Activated CD8-positive, alpha-beta memory T cell treated with anti-CD3 and anti-CD28 coated beads, Interleukin-2, amount 10 ng/mL, durations not matched to agents 7 days and 5 days (primary cell): ENCODE measurements at regions not wholly inside any gene's neighbourhood (a gene's known extent, or its start where the extent isn't known, plus 50 kb on each side); places are given as distances from the start of the nearest gene placed in this dataset.

Experiments used
- ATAC-seq: fragments of 150-1000 bp; cut with Tn5 transposase; one replicate; pipeline ENCODE4 v1.10.0; 2021; ENCODE audit warnings: moderate library complexity
- CTCF ChIA-PET: fragments of 350-600 bp; sonication (Branson Sonifier 250); formaldehyde crosslinking; loops from one replicate; lab custom pipeline; 2021; ENCODE audit warnings: antibody characterized with exemption; lab: Charles Lee
- DNase-seq: peaks from one replicate; pipeline ENCODE4 v3.0.0-alpha.2; 2020
- H3K27ac Mint-ChIP-seq: one replicate; pipeline ENCODE4 v1.8.0; 2021; ENCODE audit warnings: mild to moderate bottlenecking, mixed read lengths
- H3K27me3 Mint-ChIP-seq: one replicate; pipeline ENCODE4 v1.8.0; 2021; ENCODE audit warnings: mixed read lengths
- H3K36me3 Mint-ChIP-seq: one replicate; pipeline ENCODE4 v1.8.0; 2021; ENCODE audit warnings: mild to moderate bottlenecking, mixed read lengths
- H3K4me1 Mint-ChIP-seq: one replicate; pipeline ENCODE4 v1.8.0; 2021; ENCODE audit warnings: mixed read lengths
- H3K4me3 Mint-ChIP-seq: one replicate; pipeline ENCODE4 v1.8.0; 2021; ENCODE audit warnings: mild to moderate bottlenecking, moderate library complexity, mixed read lengths
- H3K9me3 Mint-ChIP-seq: one replicate; pipeline ENCODE4 v1.8.0; 2022; ENCODE audit warnings: low read depth, mixed read lengths

- DNase-seq = no peak
These were observed 1793.7 kb upstream of the TENM3 start for GRCh38 chr4:180449395-180449956.

GRCh38 chr4:180455226-180455625 is 1788.0 kb upstream of the TENM3 start:
- no peak overlapping the region for H3K4me3 Mint-ChIP-seq
- CTCF ChIA-PET = no interaction called here
- peaks cover 3% of the 10 kb centered on the region for H3K9me3 Mint-ChIP-seq
- no peak overlapping the region for H3K27ac Mint-ChIP-seq
- no peaks in the 10 kb centered on the region for H3K4me1 Mint-ChIP-seq
- no peak for DNase-seq
- H3K27me3 Mint-ChIP-seq = no peaks in the 10 kb centered on the region
- H3K36me3 Mint-ChIP-seq = no peaks in the 10 kb centered on the region
- no peak for ATAC-seq

More at GRCh38 chr4:180449395-180449956, 1793.7 kb upstream of the TENM3 start:
- no peaks in the 10 kb centered on the region for H3K9me3 Mint-ChIP-seq
- CTCF ChIA-PET = no interaction called here
- H3K36me3 Mint-ChIP-seq = no peaks in the 10 kb centered on the region
- no peak overlapping the region for H3K4me3 Mint-ChIP-seq
- H3K4me1 Mint-ChIP-seq = no peaks in the 10 kb centered on the region
- no peak overlapping the region for H3K27ac Mint-ChIP-seq
- no peaks in the 10 kb centered on the region for H3K27me3 Mint-ChIP-seq
- ATAC-seq = no peak

GRCh38 chr4:180456928-180457327 is 1786.3 kb upstream of the TENM3 start:
- Mint-ChIP-seq H3K4me1 (no peaks in the 10 kb centered on the region), H3K27me3 (no peaks in the 10 kb centered on the region), H3K36me3 (no peaks in the 10 kb centered on the region), H3K9me3 (peaks cover 3% of the 10 kb centered on the region), H3K27ac (no peak overlapping the region), H3K4me3 (no peak overlapping the region)
- no peak for DNase-seq
- ATAC-seq = no peak
- CTCF ChIA-PET = no interaction called here

- Mint-ChIP-seq H3K27me3 (no peaks in the 10 kb centered on the region), H3K27ac (no peak overlapping the region), H3K9me3 (peaks cover 11% of the 10 kb centered on the region), H3K4me1 (no peaks in the 10 kb centered on the region), H3K4me3 (no peak overlapping the region), H3K36me3 (no peaks in the 10 kb centered on the region)
- CTCF ChIA-PET = no interaction called here
- ATAC-seq = no peak
- DNase-seq = no peak
These were observed 1781.1 kb upstream of the TENM3 start for GRCh38 chr4:180462116-180462515.

GRCh38 chr4:180465364-180465763 is 1777.8 kb upstream of the TENM3 start:
- no peak for ATAC-seq
- H3K27ac Mint-ChIP-seq = no peak overlapping the region
- CTCF ChIA-PET = no interaction called here
- H3K4me3 Mint-ChIP-seq = no peak overlapping the region
- no peaks in the 10 kb centered on the region for H3K27me3 Mint-ChIP-seq
- DNase-seq = no peak
- H3K36me3 Mint-ChIP-seq = no peaks in the 10 kb centered on the region
- H3K9me3 Mint-ChIP-seq = peaks cover 8% of the 10 kb centered on the region
- no peaks in the 10 kb centered on the region for H3K4me1 Mint-ChIP-seq

GRCh38 chr4:180483036-180483435 is 1760.2 kb upstream of the TENM3 start:
- Mint-ChIP-seq H3K4me3 (no peak overlapping the region), H3K4me1 (peaks cover 7% of the 10 kb centered on the region), H3K27ac (no peak overlapping the region), H3K27me3 (no peaks in the 10 kb centered on the region), H3K36me3 (no peaks in the 10 kb centered on the region), H3K9me3 (no peaks in the 10 kb centered on the region)
- no peak for ATAC-seq
- DNase-seq = no peak
- CTCF ChIA-PET = no interaction called here

GRCh38 chr4:180485407-180485806 is 1757.8 kb upstream of the TENM3 start:
- CTCF ChIA-PET = no interaction called here
- Mint-ChIP-seq H3K27ac (no peak overlapping the region), H3K4me1 (peaks cover 7% of the 10 kb centered on the region), H3K9me3 (no peaks in the 10 kb centered on the region), H3K27me3 (no peaks in the 10 kb centered on the region), H3K36me3 (no peaks in the 10 kb centered on the region), H3K4me3 (no peak overlapping the region)
- ATAC-seq (no peak), DNase-seq (no peak)

- peaks cover 7% of the 10 kb centered on the region for H3K4me1 Mint-ChIP-seq
- H3K36me3 Mint-ChIP-seq = no peaks in the 10 kb centered on the region
- no peak for DNase-seq
- no peak overlapping the region for H3K4me3 Mint-ChIP-seq
- H3K9me3 Mint-ChIP-seq = peaks cover 2% of the 10 kb centered on the region
- peak overlapping the region; percentile 38 for H3K27ac Mint-ChIP-seq
- no peaks in the 10 kb centered on the region for H3K27me3 Mint-ChIP-seq
- CTCF ChIA-PET = no interaction called here
- ATAC-seq = no peak
These were observed 1756.9 kb upstream of the TENM3 start for GRCh38 chr4:180486342-180486741.

GRCh38 chr4:180489787-180490186 is 1753.4 kb upstream of the TENM3 start:
- Mint-ChIP-seq H3K27ac (no peak overlapping the region), H3K27me3 (no peaks in the 10 kb centered on the region), H3K9me3 (peaks cover 6% of the 10 kb centered on the region), H3K4me1 (peaks cover 7% of the 10 kb centered on the region), H3K36me3 (no peaks in the 10 kb centered on the region), H3K4me3 (no peak overlapping the region)
- DNase-seq = no peak
- CTCF ChIA-PET = no interaction called here
- ATAC-seq = no peak

- no peak overlapping the region for H3K4me3 Mint-ChIP-seq
- peaks cover 6% of the 10 kb centered on the region for H3K9me3 Mint-ChIP-seq
- DNase-seq (no peak), ATAC-seq (no peak)
- no peaks in the 10 kb centered on the region for H3K36me3 Mint-ChIP-seq
- H3K4me1 Mint-ChIP-seq = peaks cover 6% of the 10 kb centered on the region
- H3K27ac Mint-ChIP-seq = no peak overlapping the region
- CTCF ChIA-PET = no interaction called here
- no peaks in the 10 kb centered on the region for H3K27me3 Mint-ChIP-seq
These were observed 1752.0 kb upstream of the TENM3 start for GRCh38 chr4:180491210-180491609.

GRCh38 chr4:180493299-180493698 is 1749.9 kb upstream of the TENM3 start:
- Mint-ChIP-seq H3K36me3 (no peaks in the 10 kb centered on the region), H3K4me1 (no peaks in the 10 kb centered on the region), H3K9me3 (peaks cover 11% of the 10 kb centered on the region), H3K4me3 (no peak overlapping the region), H3K27ac (no peak overlapping the region), H3K27me3 (no peaks in the 10 kb centered on the region)
- no peak for ATAC-seq
- DNase-seq = no peak
- CTCF ChIA-PET = no interaction called here

- Mint-ChIP-seq H3K4me3 (no peak overlapping the region), H3K27ac (no peak overlapping the region), H3K27me3 (no peaks in the 10 kb centered on the region), H3K9me3 (peaks cover 5% of the 10 kb centered on the region), H3K36me3 (no peaks in the 10 kb centered on the region), H3K4me1 (no peaks in the 10 kb centered on the region)
- ATAC-seq (no peak), DNase-seq (no peak)
- CTCF ChIA-PET = no interaction called here
These were observed 1743.0 kb upstream of the TENM3 start for GRCh38 chr4:180500154-180500553.

GRCh38 chr4:180512801-180513475 is 1730.3 kb upstream of the TENM3 start:
- Mint-ChIP-seq H3K4me3 (no peak overlapping the region), H3K36me3 (no peaks in the 10 kb centered on the region), H3K27me3 (no peaks in the 10 kb centered on the region), H3K9me3 (peaks cover 2% of the 10 kb centered on the region), H3K4me1 (no peaks in the 10 kb centered on the region), H3K27ac (no peak overlapping the region)
- no peak for DNase-seq
- CTCF ChIA-PET = no interaction called here
- ATAC-seq = no peak

GRCh38 chr4:180518906-180519305 is 1724.3 kb upstream of the TENM3 start:
- Mint-ChIP-seq H3K9me3 (peaks cover 2% of the 10 kb centered on the region), H3K4me3 (no peak overlapping the region), H3K36me3 (no peaks in the 10 kb centered on the region), H3K4me1 (no peaks in the 10 kb centered on the region), H3K27ac (no peak overlapping the region), H3K27me3 (no peaks in the 10 kb centered on the region)
- CTCF ChIA-PET = no interaction called here
- no peak for ATAC-seq
- DNase-seq = no peak
